OCI-LY7 (cell line): ENCODE measurements at regions not wholly inside any gene's neighbourhood (a gene's known extent, or its start where the extent isn't known, plus 50 kb on each side); places are given as distances from the start of the nearest gene placed in this dataset.

Experiments used
- BruUV-seq: library from RNA; stranded (reverse); fragments of 400-500 nt; replicated peaks from 2 replicates; lab custom pipeline; 2021; lab: Mats Ljungman, UMichigan
- CTCF ChIA-PET: fragments of 300-600 bp; sonication (Branson Sonifier 250); formaldehyde crosslinking; loops from one replicate; lab custom pipeline; 2022; ENCODE audit warnings: antibody characterized with exemption; ENCODE audit not compliant: unreplicated experiment; lab: Charles Lee
- POLR2A ChIA-PET: fragments of 300-600 bp; sonication (Branson Sonifier 250); formaldehyde crosslinking; loops from one replicate; lab custom pipeline; 2022; ENCODE audit warnings: antibody characterized with exemption; lab: Charles Lee
- DNase-seq: peaks from one replicate; pipeline ENCODE4 v3.0.0-alpha.2; 2015; ENCODE audit warnings: low spot score
- H2AFZ ChIP-seq: fragments of 200-600 bp; sonication (generic), shearing (Covaris generic); 2 replicates; pipeline ENCODE4 v1.6.1; 2014; ENCODE audit warnings: mild to moderate bottlenecking, antibody characterized with exemption, low read length, moderate library complexity
- H3K27ac ChIP-seq: fragments of 200-600 bp; sonication (generic); 2 replicates; pipeline ENCODE4 v1.5.1; 2014; ENCODE audit warnings: mixed run types, low read depth, mild to moderate bottlenecking, moderate library complexity, low read length, inconsistent platforms; ENCODE audit not compliant: poor library complexity, severe bottlenecking
- H3K36me3 ChIP-seq: fragments of 200-600 bp; sonication (generic); 2 replicates; pipeline ENCODE4 v1.6.1; 2014; ENCODE audit warnings: mild to moderate bottlenecking, antibody characterized with exemption, low read length, moderate library complexity, mixed read lengths; ENCODE audit not compliant: insufficient read depth
- H3K4me1 ChIP-seq: fragments of 200-600 bp; sonication (generic); 2 replicates; pipeline ENCODE4 v1.5.1; 2014; ENCODE audit warnings: mild to moderate bottlenecking, low read length; ENCODE audit not compliant: insufficient read depth, poor library complexity, severe bottlenecking
- H3K4me2 ChIP-seq: fragments of 200-600 bp; sonication (generic); 2 replicates; pipeline ENCODE4 v1.6.1; 2014; ENCODE audit warnings: mild to moderate bottlenecking, low read length
- H3K4me3 ChIP-seq: fragments of 200-600 bp; sonication (generic); 2 replicates; pipeline ENCODE4 v1.5.1; 2014; ENCODE audit warnings: mild to moderate bottlenecking, low read depth, low read length; ENCODE audit not compliant: poor library complexity, severe bottlenecking
- H3K79me2 ChIP-seq: fragments of 200-600 bp; sonication (generic); 2 replicates; pipeline ENCODE4 v1.6.1; 2016; ENCODE audit warnings: low read depth, mild to moderate bottlenecking, low read length, moderate library complexity, mixed read lengths; ENCODE audit not compliant: insufficient read depth
- H3K9me2 ChIP-seq: fragments of 200-600 bp; sonication (generic); 2 replicates; pipeline ENCODE4 v1.6.1; 2016; ENCODE audit warnings: mild to moderate bottlenecking, low read length, mixed read lengths; ENCODE audit not compliant: insufficient read depth
- H3K9me3 ChIP-seq: fragments of 200-600 bp; sonication (generic); 2 replicates; pipeline ENCODE4 v1.6.1; 2014; ENCODE audit warnings: mild to moderate bottlenecking, mixed run types, low read length, mixed read lengths
- H4K20me1 ChIP-seq: fragments of 200-600 bp; sonication (generic); 2 replicates; pipeline ENCODE4 v1.6.1; 2014; ENCODE audit warnings: mild to moderate bottlenecking, antibody characterized with exemption, low read length, moderate library complexity, mixed read lengths; ENCODE audit not compliant: insufficient read depth
- EZH2phosphoT487 ChIP-seq: fragments of 200-600 bp; sonication (generic); IDR thresholded peaks from 2 replicates; pipeline ENCODE4 v1.6.1; 2018; ENCODE audit warnings: low read depth, borderline replicate concordance, mild to moderate bottlenecking, mixed run types, antibody characterized with exemption, low read length, moderate library complexity, mixed read lengths
- intact Hi-C: fragments of 100-400 bp; cut with micrococcal nuclease; formaldehyde crosslinking; loops from one replicate; pipeline ENCODE4 v1.10.0; 2022; ENCODE audit not compliant: unreplicated experiment
- TF ChIP-seq, protein P1 (sequence below): fragments of 200-600 bp; sonication (generic); conservative IDR thresholded peaks from 2 replicates; pipeline ENCODE4 v1.5.1; 2014; ENCODE audit warnings: mild to moderate bottlenecking, antibody characterized with exemption, low read length, moderate library complexity, mixed read lengths

- DNase-seq: no peak
- Histone ChIP-seq H3K9me2 (no peaks in the 10 kb centered on the region), H3K79me2 (no peaks in the 10 kb centered on the region), H3K9me3 (no peaks in the 10 kb centered on the region), H3K27ac (no peak overlapping the region), H2AFZ (no peak overlapping the region), H3K36me3 (no peaks in the 10 kb centered on the region), H4K20me1 (no peaks in the 10 kb centered on the region), H3K4me1 (no peaks in the 10 kb centered on the region), H3K4me3 (no peak overlapping the region), H3K4me2 (no peak overlapping the region)
- CTCF ChIA-PET: no interaction called here
- POLR2A ChIA-PET: interaction anchor here (0.7 kb wide), 1 partner anchor 20 kb away, joined by 3 read pairs; no protein-coding TSS in a partner anchor
- no peak for TF ChIP-seq EZH2phosphoT487
- TF ChIP-seq, protein P1, sequence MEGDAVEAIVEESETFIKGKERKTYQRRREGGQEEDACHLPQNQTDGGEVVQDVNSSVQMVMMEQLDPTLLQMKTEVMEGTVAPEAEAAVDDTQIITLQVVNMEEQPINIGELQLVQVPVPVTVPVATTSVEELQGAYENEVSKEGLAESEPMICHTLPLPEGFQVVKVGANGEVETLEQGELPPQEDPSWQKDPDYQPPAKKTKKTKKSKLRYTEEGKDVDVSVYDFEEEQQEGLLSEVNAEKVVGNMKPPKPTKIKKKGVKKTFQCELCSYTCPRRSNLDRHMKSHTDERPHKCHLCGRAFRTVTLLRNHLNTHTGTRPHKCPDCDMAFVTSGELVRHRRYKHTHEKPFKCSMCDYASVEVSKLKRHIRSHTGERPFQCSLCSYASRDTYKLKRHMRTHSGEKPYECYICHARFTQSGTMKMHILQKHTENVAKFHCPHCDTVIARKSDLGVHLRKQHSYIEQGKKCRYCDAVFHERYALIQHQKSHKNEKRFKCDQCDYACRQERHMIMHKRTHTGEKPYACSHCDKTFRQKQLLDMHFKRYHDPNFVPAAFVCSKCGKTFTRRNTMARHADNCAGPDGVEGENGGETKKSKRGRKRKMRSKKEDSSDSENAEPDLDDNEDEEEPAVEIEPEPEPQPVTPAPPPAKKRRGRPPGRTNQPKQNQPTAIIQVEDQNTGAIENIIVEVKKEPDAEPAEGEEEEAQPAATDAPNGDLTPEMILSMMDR: no peak
- BruUV-seq: no TSS peak
- intact Hi-C loops: no loop called here
These were observed 100.7 kb upstream of the GRIK3 start for GRCh38 chr1:37135032-37135431.

DNA sequence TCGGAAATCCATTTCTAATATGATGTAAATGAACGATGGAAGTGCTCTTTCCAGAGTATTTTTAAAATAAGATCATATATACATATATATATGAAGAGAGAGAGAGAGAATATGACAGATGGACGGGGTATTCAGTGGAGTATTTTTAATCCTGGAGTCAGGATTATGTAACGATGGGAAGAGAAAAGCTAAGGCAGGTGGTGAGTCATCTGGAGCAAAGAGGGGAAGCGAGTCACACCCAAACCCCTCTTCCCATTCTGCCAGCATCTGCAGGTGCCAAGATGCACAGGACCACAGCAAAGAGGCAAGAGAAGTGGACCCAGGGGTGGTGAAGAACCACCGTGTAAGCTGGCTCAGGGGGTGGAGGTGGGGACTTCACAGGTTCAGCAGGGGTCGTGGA, 102.7 kb upstream of the GRIK3 start:
- Histone ChIP-seq H3K27ac (no peak overlapping the region), H3K4me2 (no peak overlapping the region), H3K4me1 (no peaks in the 10 kb centered on the region), H2AFZ (no peak overlapping the region), H3K79me2 (no peaks in the 10 kb centered on the region), H3K9me3 (no peaks in the 10 kb centered on the region), H3K4me3 (no peak overlapping the region), H4K20me1 (no peaks in the 10 kb centered on the region), H3K9me2 (no peaks in the 10 kb centered on the region), H3K36me3 (no peaks in the 10 kb centered on the region)
- no peak for DNase-seq
- TF ChIP-seq EZH2phosphoT487: no peak
- TF ChIP-seq, protein P1: no peak
- no TSS peak for BruUV-seq
- ChIA-PET POLR2A (interaction anchor here (1.1 kb wide), 1 partner anchor 19 kb away, joined by 3 read pairs; no protein-coding TSS in a partner anchor), CTCF (no interaction called here)
- intact Hi-C loops: no loop called here

DNA sequence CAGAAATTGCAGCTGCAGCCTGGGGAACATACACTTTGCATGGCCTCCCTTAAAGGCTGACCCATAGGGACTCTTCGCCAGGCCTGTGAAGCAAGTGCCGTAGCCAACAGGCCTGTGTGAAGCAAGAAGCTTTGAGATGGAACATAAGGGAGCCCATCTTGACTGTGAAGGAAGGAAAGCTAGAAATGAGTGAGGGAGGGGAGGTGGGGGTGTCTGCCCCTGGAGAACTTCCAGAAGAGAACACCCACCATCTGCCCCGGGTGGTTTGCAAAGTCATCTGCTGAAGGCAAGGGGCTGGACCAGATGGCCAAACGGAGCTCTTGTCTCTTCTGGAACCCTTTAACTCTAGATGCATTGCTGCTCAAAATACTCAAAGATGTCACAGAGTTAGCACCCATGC, 103.3 kb upstream of the GRIK3 start:
- CTCF ChIA-PET: no interaction called here
- BruUV-seq: no TSS peak

More for the DNA sequence above, 103.3 kb upstream of the GRIK3 start:
- TF ChIP-seq, protein P1: no peak
- no peak for TF ChIP-seq EZH2phosphoT487
- Histone ChIP-seq H2AFZ (no peak overlapping the region), H3K4me3 (no peak overlapping the region), H3K36me3 (no peaks in the 10 kb centered on the region), H3K79me2 (no peaks in the 10 kb centered on the region), H3K27ac (no peak overlapping the region), H4K20me1 (no peaks in the 10 kb centered on the region), H3K9me3 (no peaks in the 10 kb centered on the region), H3K4me1 (no peaks in the 10 kb centered on the region), H3K4me2 (no peak overlapping the region), H3K9me2 (no peaks in the 10 kb centered on the region)
- DNase-seq: no peak
- intact Hi-C loops: no loop called here
- POLR2A ChIA-PET: interaction anchor here (1.1 kb wide), 1 partner anchor 20 kb away, joined by 3 read pairs; no protein-coding TSS in a partner anchor
